OCI-LY1 (cell line): ENCODE measurements at regions not wholly inside any gene's neighbourhood (a gene's known extent, or its start where the extent isn't known, plus 50 kb on each side); places are given as distances from the start of the nearest gene placed in this dataset.

ENCODE experiments used
- H2AFZ ChIP-seq: fragments of 200-600 bp; sonication (generic), shearing (Covaris generic); 2 replicates; pipeline ENCODE4 v1.6.0; 2014; ENCODE audit warnings: antibody characterized with exemption, mild to moderate bottlenecking, low read length
- H3F3A ChIP-seq: fragments of 200-600 bp; sonication (generic), shearing (Covaris generic); 2 replicates; pipeline ENCODE4 v1.6.0; 2014; ENCODE audit warnings: mild to moderate bottlenecking, antibody characterized with exemption, low read length, moderate library complexity; ENCODE audit not compliant: insufficient read depth
- H3K27ac ChIP-seq: fragments of 200-600 bp; sonication (generic); 2 replicates; pipeline ENCODE4 v1.5.1; 2014; ENCODE audit warnings: low read length, mixed run types, mild to moderate bottlenecking, low read depth; ENCODE audit not compliant: poor library complexity, severe bottlenecking
- H3K27me3 ChIP-seq: fragments of 200-600 bp; sonication (generic); 2 replicates; pipeline ENCODE4 v1.6.0; 2014; ENCODE audit warnings: antibody characterized with exemption, mild to moderate bottlenecking, low read length, moderate library complexity; ENCODE audit not compliant: insufficient read depth
- H3K36me3 ChIP-seq: fragments of 200-600 bp; sonication (generic); 2 replicates; pipeline ENCODE4 v1.6.1; 2014; ENCODE audit warnings: mild to moderate bottlenecking, antibody characterized with exemption, low read length, moderate library complexity, mixed read lengths; ENCODE audit not compliant: insufficient read depth
- H3K4me1 ChIP-seq: fragments of 200-600 bp; sonication (generic); 2 replicates; pipeline ENCODE4 v1.5.1; 2014; ENCODE audit warnings: mild to moderate bottlenecking, low read length, moderate library complexity; ENCODE audit not compliant: insufficient read depth, severe bottlenecking
- H3K4me2 ChIP-seq: fragments of 200-600 bp; sonication (generic), shearing (Covaris generic); 2 replicates; pipeline ENCODE4 v1.6.1; 2014; ENCODE audit warnings: low read length
- H3K4me3 ChIP-seq: fragments of 200-600 bp; sonication (generic); 2 replicates; pipeline ENCODE4 v1.5.1; 2014; ENCODE audit warnings: low read length, low read depth, mild to moderate bottlenecking, mixed read lengths; ENCODE audit not compliant: poor library complexity, severe bottlenecking
- H3K79me2 ChIP-seq: fragments of 200-600 bp; shearing (Covaris generic); 2 replicates; pipeline ENCODE4 v1.6.1; 2016; ENCODE audit warnings: mixed run types, low read length, mixed read lengths; ENCODE audit not compliant: insufficient read depth
- H3K9ac ChIP-seq: fragments of 200-600 bp; sonication (generic), shearing (Covaris generic); 2 replicates; pipeline ENCODE4 v1.6.1; 2014; ENCODE audit warnings: mild to moderate bottlenecking, low read length, mixed read lengths
- H3K9me2 ChIP-seq: fragments of 200-600 bp; sonication (generic), shearing (Covaris generic); 2 replicates; pipeline ENCODE4 v1.6.1; 2014; ENCODE audit warnings: low read depth, mild to moderate bottlenecking, low read length, mixed read lengths
- H3K9me3 ChIP-seq: fragments of 200-600 bp; shearing (Covaris generic); 2 replicates; pipeline ENCODE4 v1.6.1; 2014; ENCODE audit warnings: low read length, mixed read lengths
- H4K20me1 ChIP-seq: fragments of 200-600 bp; sonication (generic), shearing (Covaris generic); 2 replicates; pipeline ENCODE4 v1.6.0; 2016; ENCODE audit warnings: mild to moderate bottlenecking, low read length; ENCODE audit not compliant: insufficient read depth
- CTCF ChIP-seq: fragments of 200-600 bp; sonication (generic), shearing (Covaris generic); IDR thresholded peaks from 2 replicates; pipeline ENCODE4 v1.5.1; 2017; ENCODE audit warnings: mild to moderate bottlenecking, antibody characterized with exemption, low read length, moderate library complexity, mixed read lengths
- EZH2 ChIP-seq: fragments of 200-600 bp; sonication (generic), shearing (Covaris generic); IDR thresholded peaks from 2 replicates; pipeline ENCODE4 v1.8.0; 2017; ENCODE audit warnings: borderline replicate concordance, mixed run types, mild to moderate bottlenecking, antibody characterized with exemption, low read length, moderate library complexity, mixed read lengths

- no peaks in the 10 kb centered on the region for H3K27me3 ChIP-seq
- H3K27ac ChIP-seq = no peak overlapping the region
- H2AFZ ChIP-seq = no peak overlapping the region
- H3F3A ChIP-seq = no peaks in the 10 kb centered on the region
- no peaks in the 10 kb centered on the region for H3K79me2 ChIP-seq
- H3K36me3 ChIP-seq = no peaks in the 10 kb centered on the region
- no peak overlapping the region for H3K4me3 ChIP-seq
- H3K9me3 ChIP-seq = no peaks in the 10 kb centered on the region
- TF ChIP-seq EZH2 (no peak), CTCF (no peak)
- H3K4me2 ChIP-seq = no peak overlapping the region
- no peaks in the 10 kb centered on the region for H3K9me2 ChIP-seq
- H3K4me1 ChIP-seq = no peaks in the 10 kb centered on the region
- H3K9ac ChIP-seq = no peak overlapping the region
- H4K20me1 ChIP-seq = no peaks in the 10 kb centered on the region
These were observed 51.7 kb upstream of the TBX5 start for GRCh38 chr12:114457620-114458019.
